Neuronal stem cell (in vitro differentiated cells): ENCODE measurements at regions not wholly inside any gene's neighbourhood (a gene's known extent, or its start where the extent isn't known, plus 50 kb on each side); places are given as distances from the start of the nearest gene placed in this dataset.

ENCODE experiments used
- DNase-seq: peaks from one replicate; pipeline ENCODE4 v3.0.0-alpha.2; 2013; ENCODE audit warnings: low spot score
- H2AFZ ChIP-seq: one replicate; pipeline ENCODE4 v1.6.1; 2013; ENCODE audit warnings: mild to moderate bottlenecking, low read length, inconsistent platforms
- H2AK5ac ChIP-seq: 2 replicates; pipeline ENCODE4 v1.6.1; 2013; ENCODE audit warnings: low read depth, mild to moderate bottlenecking, inconsistent platforms, low read length, moderate library complexity, mixed read lengths
- H2BK120ac ChIP-seq: 2 replicates; pipeline ENCODE4 v1.6.1; 2013; ENCODE audit warnings: low read depth, mild to moderate bottlenecking, inconsistent platforms, low read length, moderate library complexity, mixed read lengths
- H2BK12ac ChIP-seq: one replicate; pipeline ENCODE4 v1.6.1; 2013; ENCODE audit warnings: low read length, inconsistent platforms
- H2BK15ac ChIP-seq: 2 replicates; pipeline ENCODE4 v1.6.1; 2013; ENCODE audit warnings: mild to moderate bottlenecking, low read length, inconsistent platforms, mixed read lengths
- H2BK5ac ChIP-seq: one replicate; pipeline ENCODE4 v1.6.1; 2013; ENCODE audit warnings: inconsistent platforms, mild to moderate bottlenecking, low read length, moderate library complexity
- H3K14ac ChIP-seq: one replicate; pipeline ENCODE4 v1.6.1; 2013; ENCODE audit warnings: low read length, inconsistent platforms
- H3K18ac ChIP-seq: 2 replicates; pipeline ENCODE4 v1.6.1; 2013; ENCODE audit warnings: low read length, inconsistent platforms
- H3K23ac ChIP-seq: 2 replicates; pipeline ENCODE4 v1.6.1; 2013; ENCODE audit warnings: low read depth, mild to moderate bottlenecking, mixed read lengths, low read length, inconsistent platforms; ENCODE audit not compliant: poor library complexity
- H3K27ac ChIP-seq: replicated peaks from 3 replicates; pipeline ENCODE4 v1.5.1; 2013; ENCODE audit warnings: low read length, inconsistent platforms
- H3K27me3 ChIP-seq, 3 experiments: 2 replicates each; pipeline ENCODE4 v1.6.1; 2013; ENCODE audit warnings: low read length in 3 of 3, mild to moderate bottlenecking in 2 of 3, inconsistent platforms in 1 of 3, low read depth in 1 of 3, mixed read lengths in 1 of 3, moderate library complexity in 1 of 3; ENCODE audit not compliant: control insufficient read depth in 3 of 3, insufficient read depth in 3 of 3
- H3K36me3 ChIP-seq, 2 donors: replicated peaks in 1 of 2; 2 replicates each; pipeline ENCODE4 v1.6.1; 2013; ENCODE audit warnings: low read length in 2 of 2; ENCODE audit not compliant: control insufficient read depth in 2 of 2, insufficient read depth in 2 of 2
- H3K4ac ChIP-seq: 2 replicates; pipeline ENCODE4 v1.6.1; 2013; ENCODE audit warnings: inconsistent platforms, mild to moderate bottlenecking, low read length, moderate library complexity
- H3K4me1 ChIP-seq, 2 donors: 1 replicate in 1 of 2; 2 replicates in 1 of 2; pipeline ENCODE4 v1.6.1; 2013; ENCODE audit warnings: low read length in 2 of 2, low read depth in 1 of 2; ENCODE audit not compliant: control insufficient read depth in 2 of 2, insufficient read depth in 1 of 2
- H3K4me2 ChIP-seq: one replicate; pipeline ENCODE4 v1.6.1; 2013; ENCODE audit warnings: mild to moderate bottlenecking, low read length, inconsistent platforms; ENCODE audit not compliant: insufficient read depth, poor library complexity, severe bottlenecking
- H3K4me3 ChIP-seq, 2 donors: 2 replicates each; pipeline ENCODE4 v1.5.1; 2013; ENCODE audit warnings: low read length in 2 of 2, mild to moderate bottlenecking in 2 of 2, inconsistent platforms in 1 of 2, moderate library complexity in 1 of 2
- H3K79me1 ChIP-seq: one replicate; pipeline ENCODE4 v1.6.1; 2013; ENCODE audit warnings: low read depth, mild to moderate bottlenecking, inconsistent platforms, low read length, moderate library complexity
- H3K9ac ChIP-seq: one replicate; pipeline ENCODE4 v1.6.1; 2013; ENCODE audit warnings: mild to moderate bottlenecking, low read depth, low read length, inconsistent platforms; ENCODE audit not compliant: poor library complexity
- H3K9me3 ChIP-seq, 2 donors: replicated peaks in 1 of 2; 2 replicates each; pipeline versions ENCODE3 to v1.6.1; 2013; ENCODE audit warnings: low read length in 2 of 2, mild to moderate bottlenecking in 2 of 2, inconsistent platforms in 1 of 2, low read depth in 1 of 2, mixed read lengths in 1 of 2, moderate library complexity in 1 of 2; ENCODE audit not compliant: control insufficient read depth in 2 of 2, insufficient read depth in 1 of 2
- H4K8ac ChIP-seq: one replicate; pipeline ENCODE4 v1.6.1; 2013; ENCODE audit warnings: low read depth, mild to moderate bottlenecking, inconsistent platforms, low read length, moderate library complexity
- H4K91ac ChIP-seq: one replicate; pipeline ENCODE4 v1.6.1; 2013; ENCODE audit warnings: low read length, low read depth, mild to moderate bottlenecking, inconsistent platforms; ENCODE audit not compliant: poor library complexity
- WGBS, 2 donors: extraction: QIAGEN DNeasy Blood & Tissue Kit; methylation state at CpG; one replicate each; pipeline ENCODE4 v1.1.7; 2013; ENCODE audit warnings: missing lambda C conversion rate in 2 of 2, mixed read lengths in 1 of 2; ENCODE audit not compliant: insufficient read length in 2 of 2, insufficient replicate concordance in 1 of 2; ENCODE audit errors: extremely low coverage in 2 of 2; 5-methylcytosine and 5-hydroxymethylcytosine counted together

DNA sequence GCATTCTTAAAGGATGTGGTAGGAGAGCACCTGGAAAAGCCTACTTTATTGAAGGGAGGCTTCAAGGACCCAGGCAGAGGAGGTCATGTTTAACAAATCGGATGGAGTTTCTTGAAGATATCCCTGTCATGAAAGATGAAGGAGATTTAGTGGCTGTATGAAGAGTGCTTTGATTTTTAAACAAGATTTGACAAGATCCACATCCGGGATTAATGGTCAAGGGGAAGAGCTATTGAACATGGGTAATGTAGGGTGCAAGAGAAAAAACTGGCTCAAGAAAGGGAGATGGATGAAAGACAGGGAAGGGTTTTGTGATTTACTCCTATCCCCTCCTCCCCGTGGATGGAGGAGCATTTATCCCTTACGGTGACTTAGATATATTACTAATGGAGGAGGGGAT, 113.1 kb upstream of the OSR1 start:
- Histone ChIP-seq H3K36me3 (no peaks in the 10 kb centered on the region), H3K18ac (no peak overlapping the region), H3K27me3 (peaks cover 0 to 2% (median 0%) of the 10 kb centered on the region in 3 experiments), H3K4me1 (peaks cover 0 to 3% of the 10 kb centered on the region in 2 donors), H3K23ac (no peak overlapping the region), H2BK15ac (no peak overlapping the region), H3K4me3 (no peak overlapping the region), H3K27ac (no peak overlapping the region), H3K4ac (no peak overlapping the region), H4K8ac (no peak overlapping the region), H3K4me2 (no peak overlapping the region), H2BK120ac (no peak overlapping the region), H3K14ac (no peak overlapping the region), H4K91ac (no peak overlapping the region), H2AK5ac (no peak overlapping the region), H2BK5ac (no peak overlapping the region), H3K79me1 (no peaks in the 10 kb centered on the region), H3K9ac (no peak overlapping the region), H2BK12ac (no peak overlapping the region), H2AFZ (no peak overlapping the region), H3K9me3 (no peaks in the 10 kb centered on the region)
- DNase-seq, result no peak
- no CpG with 5 or more reads among the region's 4 CpGs for WGBS, 2 donors

DNA sequence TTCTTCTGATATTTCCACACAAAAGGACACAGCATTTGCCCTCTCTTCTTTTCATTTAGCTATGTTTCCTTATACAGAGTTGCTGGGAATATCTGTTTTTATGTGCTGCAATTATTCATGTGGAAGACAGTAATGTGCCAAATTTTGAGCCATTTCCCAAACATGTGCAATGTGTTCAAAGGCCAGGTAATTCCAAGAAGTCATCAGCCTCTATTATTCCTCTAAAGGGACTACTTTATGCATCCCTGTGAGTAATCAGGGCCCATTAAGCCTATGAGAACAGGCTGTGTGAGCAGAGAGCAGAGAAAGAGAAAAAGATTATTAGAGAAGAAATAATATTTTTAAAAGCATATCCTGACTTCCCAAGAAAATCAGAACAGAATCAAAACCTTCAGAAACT, 107.6 kb upstream of the OSR1 start:
- H2BK5ac ChIP-seq, result no peak overlapping the region
- H4K8ac ChIP-seq, result no peak overlapping the region
- no peak for DNase-seq
- no peaks in the 10 kb centered on the region for H3K36me3 ChIP-seq
- no peak overlapping the region for H2BK15ac ChIP-seq
- no peak overlapping the region for H3K27ac ChIP-seq
- H2BK120ac ChIP-seq, result no peak overlapping the region
- no peak overlapping the region for H3K4ac ChIP-seq
- no peak overlapping the region for H3K14ac ChIP-seq
- no peak overlapping the region for H3K9ac ChIP-seq
- H3K4me2 ChIP-seq, result no peak overlapping the region
- H2BK12ac ChIP-seq, result no peak overlapping the region
- peaks cover 0 to 2% of the 10 kb centered on the region in 2 donors for H3K4me1 ChIP-seq
- H2AK5ac ChIP-seq, result no peak overlapping the region
- no peak overlapping the region for H4K91ac ChIP-seq
- no peak overlapping the region for H3K18ac ChIP-seq
- no peaks in the 10 kb centered on the region for H3K9me3 ChIP-seq
- H3K27me3 ChIP-seq, result no peaks in the 10 kb centered on the region
- H2AFZ ChIP-seq, result no peak overlapping the region
- H3K23ac ChIP-seq, result no peak overlapping the region
- H3K4me3 ChIP-seq, result no peak overlapping the region
- no peaks in the 10 kb centered on the region for H3K79me1 ChIP-seq

DNA sequence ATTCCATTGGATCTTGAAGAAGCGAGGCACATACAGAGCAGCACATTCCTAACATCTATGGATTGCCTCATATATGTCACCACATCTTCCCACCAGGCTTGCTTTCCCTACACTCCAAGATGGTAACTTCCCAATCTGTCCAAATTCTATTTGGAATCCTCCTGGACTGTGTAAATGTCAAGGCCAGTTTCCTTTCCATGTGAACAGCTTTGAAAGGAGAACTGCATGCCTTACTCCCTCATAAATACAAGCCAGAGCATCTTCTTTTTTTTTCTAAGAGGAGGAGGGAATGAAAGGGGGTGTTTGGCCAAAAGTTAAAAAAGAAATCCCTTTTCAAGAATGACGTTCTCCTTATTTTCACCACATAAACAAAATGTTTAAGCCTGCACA, 103.8 kb upstream of the OSR1 start:
- H2BK5ac ChIP-seq, result no peak overlapping the region
- no CpG with 5 or more reads among the region's 2 CpGs for WGBS, 2 donors
- no peak for DNase-seq
- no peak overlapping the region for H2BK15ac ChIP-seq
- no peaks in the 10 kb centered on the region for H3K27me3 ChIP-seq
- no peak overlapping the region for H3K14ac ChIP-seq
- H3K9me3 ChIP-seq, result no peaks in the 10 kb centered on the region
- H2AK5ac ChIP-seq, result no peak overlapping the region
- H3K36me3 ChIP-seq, result no peaks in the 10 kb centered on the region
- no peak overlapping the region for H3K4me2 ChIP-seq
- H2BK12ac ChIP-seq, result no peak overlapping the region
- no peak overlapping the region for H3K27ac ChIP-seq
- H3K23ac ChIP-seq, result no peak overlapping the region
- no peak overlapping the region for H4K91ac ChIP-seq
- no peak overlapping the region for H3K4me3 ChIP-seq
- H2BK120ac ChIP-seq, result no peak overlapping the region
- no peak overlapping the region for H4K8ac ChIP-seq
- H3K9ac ChIP-seq, result no peak overlapping the region
- no peak overlapping the region for H2AFZ ChIP-seq
- peaks cover 0 to 7% of the 10 kb centered on the region in 2 donors for H3K4me1 ChIP-seq
- no peak overlapping the region for H3K4ac ChIP-seq
- no peaks in the 10 kb centered on the region for H3K79me1 ChIP-seq
- no peak overlapping the region for H3K18ac ChIP-seq

DNA sequence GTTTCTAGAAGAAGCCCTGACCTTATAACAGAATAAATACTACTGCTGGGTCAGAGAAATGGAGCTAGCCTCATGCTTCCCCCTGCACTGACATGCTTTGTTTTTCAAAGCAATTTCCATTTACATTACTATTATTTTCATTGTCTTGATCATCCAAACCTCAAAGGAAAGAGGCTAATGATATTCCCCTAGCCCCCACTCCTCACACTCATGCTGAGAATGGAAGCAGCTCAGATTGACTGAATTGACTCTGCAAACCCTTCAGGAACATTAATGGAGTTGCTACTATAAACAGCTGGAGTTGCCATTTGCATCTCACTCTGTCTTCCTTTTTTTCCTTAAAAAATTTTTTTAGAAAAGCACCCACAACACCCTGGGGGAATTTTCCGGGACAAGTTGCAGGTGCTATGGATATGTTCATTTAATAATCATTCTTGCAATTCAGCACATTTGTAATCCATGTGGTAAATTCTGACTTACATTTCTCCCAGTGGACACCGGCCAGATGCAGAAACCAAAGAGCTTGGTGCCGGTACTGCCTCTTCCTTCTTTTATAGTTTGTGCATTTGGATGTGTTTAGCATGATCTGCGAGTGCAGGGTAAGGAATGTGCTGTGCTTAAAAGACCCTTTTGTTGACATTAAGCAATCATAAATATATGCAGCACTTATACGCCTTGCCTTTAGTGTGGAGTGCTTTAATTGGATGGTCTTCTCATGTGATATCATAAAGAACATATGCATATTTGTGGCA, 103.3 kb upstream of the OSR1 start:
- Histone ChIP-seq H3K79me1 (no peaks in the 10 kb centered on the region), H3K23ac (no peak overlapping the region), H2BK5ac (no peak overlapping the region), H2BK12ac (no peak overlapping the region), H4K91ac (no peak overlapping the region), H3K36me3 (no peaks in the 10 kb centered on the region), H3K27me3 (no peaks in the 10 kb centered on the region), H3K14ac (no peak overlapping the region), H3K27ac (no peak overlapping the region), H2BK15ac (no peak overlapping the region), H3K18ac (no peak overlapping the region), H3K9ac (no peak overlapping the region), H2AK5ac (no peak overlapping the region), H3K4me2 (no peak overlapping the region), H4K8ac (no peak overlapping the region), H2AFZ (no peak overlapping the region), H2BK120ac (no peak overlapping the region), H3K4ac (no peak overlapping the region), H3K4me1 (peaks cover 0 to 6% of the 10 kb centered on the region in 2 donors), H3K4me3 (no peak overlapping the region), H3K9me3 (no peaks in the 10 kb centered on the region)
- no peak for DNase-seq
- no CpG with 5 or more reads among the region's 5 CpGs for WGBS, 2 donors
